Esophagus mucosa (tissue), 1 donor: ENCODE measurements at regions not wholly inside any gene's neighbourhood (a gene's known extent, or its start where the extent isn't known, plus 50 kb on each side); places are given as distances from the start of the nearest gene placed in this dataset.
"Not testable (repeated sequence)": the region's sequence is repeated elsewhere in the genome, so short reads cannot be mapped to it uniquely, and the experiment has no call there.

Source experiments
- ATAC-seq: fragments of 200-7000 bp; cut with Tn5 transposase; one replicate; pipeline ENCODE4 v1.9.1; 2020
- donor health status: DM: yes; HTN: yes; CAD: no.

DNA sequence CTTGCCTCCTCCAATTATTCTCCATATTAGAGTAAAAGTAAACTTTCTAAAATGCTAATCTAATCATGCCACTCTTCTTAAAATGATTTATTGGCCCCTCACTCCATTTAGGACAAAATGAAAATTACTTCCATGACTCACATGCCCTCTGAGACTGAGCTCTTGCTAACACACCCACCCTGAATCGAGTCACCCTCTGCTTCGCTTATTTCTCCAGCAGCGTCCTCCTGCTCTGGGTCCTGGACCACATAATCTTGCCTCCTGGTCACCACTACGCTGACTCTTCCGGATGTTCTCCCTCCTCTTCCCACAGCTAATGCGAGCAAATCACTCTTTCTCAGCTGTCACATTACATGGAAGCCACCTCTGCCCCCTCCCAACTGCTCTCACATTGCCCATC, 384.0 kb upstream of the FZD8 start:
- ATAC-seq, result no peak

DNA sequence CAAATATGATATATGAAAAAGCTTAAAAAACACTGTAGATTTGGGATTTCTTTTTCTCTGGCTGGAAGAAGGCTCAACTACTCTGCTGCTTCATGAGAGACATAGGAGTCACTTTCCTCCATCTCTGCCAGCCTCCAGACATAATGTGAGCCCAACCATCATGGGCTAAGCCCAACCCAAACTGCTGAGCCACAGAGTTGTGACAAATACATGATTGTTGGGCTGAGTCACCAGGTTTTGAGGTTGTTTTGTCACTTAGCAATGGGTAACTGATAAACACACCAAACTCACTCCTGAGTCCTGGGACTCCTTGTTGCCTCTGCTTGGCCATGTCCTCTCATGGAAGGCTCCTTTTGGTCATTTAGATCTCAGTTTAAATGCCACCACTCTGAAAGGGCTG, 381.8 kb upstream of the FZD8 start:
- no peak for ATAC-seq

DNA sequence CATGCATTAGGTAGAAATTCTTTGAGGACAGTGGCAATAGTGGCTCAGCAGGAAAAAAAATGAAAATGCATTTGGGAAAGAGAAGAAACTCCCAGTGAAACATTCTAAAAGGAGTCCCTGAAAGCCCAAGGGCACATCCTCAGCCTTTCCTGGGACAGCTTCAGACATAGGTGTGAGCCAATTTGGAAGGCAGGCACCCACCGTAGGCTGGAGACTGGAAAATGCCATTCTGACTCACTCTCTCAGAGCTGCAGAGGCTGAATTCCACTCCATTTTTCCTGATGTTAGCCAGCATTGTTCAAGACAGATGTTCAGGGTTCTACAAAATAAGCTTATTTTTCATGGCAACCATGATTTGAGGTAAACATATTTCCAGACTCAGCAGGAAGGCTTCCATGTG, 379.0 kb upstream of the FZD8 start:
- no peak for ATAC-seq

DNA sequence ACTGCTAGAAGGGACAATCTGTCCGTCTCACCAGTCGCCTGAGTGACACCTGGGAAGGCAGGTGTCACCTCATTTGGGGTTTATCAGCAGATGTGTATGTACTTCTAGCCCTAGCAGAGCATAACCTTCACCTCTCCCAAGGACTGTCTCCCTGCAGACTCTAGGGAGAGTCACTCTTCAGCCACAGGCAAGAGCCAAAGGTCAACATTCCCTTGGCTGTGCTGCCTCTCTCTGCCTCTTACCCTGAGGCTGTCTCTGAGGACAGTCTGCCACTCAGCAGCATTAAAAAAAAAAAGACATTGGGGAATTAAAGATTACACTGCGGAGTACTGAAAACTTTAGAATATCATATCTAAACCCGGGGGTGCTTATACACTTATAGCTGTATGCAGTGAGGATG, 377.7 kb upstream of the FZD8 start:
- no peak for ATAC-seq

DNA sequence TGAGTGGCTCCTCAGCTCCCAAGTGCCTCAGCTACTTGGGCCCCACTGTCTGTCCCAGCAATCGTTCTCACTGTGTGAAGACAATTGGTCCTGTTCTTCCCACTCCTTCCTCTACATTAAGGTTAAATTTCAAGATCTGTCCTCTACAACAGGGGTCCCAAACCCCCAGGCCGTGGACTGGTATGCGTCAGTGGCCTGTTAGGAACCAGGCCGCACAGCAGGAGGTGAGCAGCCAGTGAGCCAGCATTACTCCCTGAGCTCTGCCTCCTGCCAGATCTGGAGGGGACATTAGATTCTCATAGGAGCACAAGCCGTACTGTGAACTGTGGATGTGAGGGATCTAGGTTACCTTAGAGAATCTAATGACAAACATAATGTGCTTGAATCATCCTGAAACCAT, 376.9 kb upstream of the FZD8 start:
- no peak for ATAC-seq

DNA sequence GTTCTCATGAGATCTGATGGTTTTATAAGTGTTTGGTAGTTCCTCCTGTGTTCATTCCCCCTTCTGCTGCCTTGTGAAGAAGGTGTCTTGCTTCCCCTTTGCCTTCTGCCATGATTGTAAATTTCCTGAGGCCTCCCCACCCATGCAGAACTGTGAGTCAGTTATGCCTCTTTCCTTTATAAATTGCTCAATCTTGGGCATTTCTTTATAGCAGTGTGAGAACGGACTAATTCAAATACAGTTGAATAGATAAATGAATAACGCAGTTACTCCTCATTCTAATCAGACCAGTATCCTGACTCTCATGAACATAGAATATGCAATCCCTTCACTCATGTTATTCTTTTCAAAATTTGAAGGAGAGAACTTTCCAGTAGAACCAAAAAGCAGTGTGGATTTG, 375.0 kb upstream of the FZD8 start:
- no peak for ATAC-seq

DNA sequence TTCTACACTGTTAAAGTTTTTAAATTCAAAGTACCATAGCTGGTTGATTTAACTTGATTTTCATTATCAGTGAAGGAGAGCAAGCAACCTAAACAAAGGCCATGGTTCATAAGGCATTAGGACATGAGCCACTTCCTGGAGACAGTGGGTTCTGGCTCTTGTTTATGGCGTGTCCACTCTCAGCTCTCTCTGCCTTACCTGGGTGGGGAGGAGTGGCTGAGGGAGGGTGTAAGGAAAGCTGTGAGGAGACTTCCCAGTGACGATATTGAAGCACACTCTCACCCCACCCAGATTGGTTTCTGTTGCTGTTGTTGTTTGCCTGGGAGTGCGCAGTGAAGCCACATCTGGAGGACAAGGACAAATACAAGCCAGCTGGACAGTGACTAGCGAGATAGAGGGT, 365.3 kb upstream of the FZD8 start:
- ATAC-seq, result no peak

DNA sequence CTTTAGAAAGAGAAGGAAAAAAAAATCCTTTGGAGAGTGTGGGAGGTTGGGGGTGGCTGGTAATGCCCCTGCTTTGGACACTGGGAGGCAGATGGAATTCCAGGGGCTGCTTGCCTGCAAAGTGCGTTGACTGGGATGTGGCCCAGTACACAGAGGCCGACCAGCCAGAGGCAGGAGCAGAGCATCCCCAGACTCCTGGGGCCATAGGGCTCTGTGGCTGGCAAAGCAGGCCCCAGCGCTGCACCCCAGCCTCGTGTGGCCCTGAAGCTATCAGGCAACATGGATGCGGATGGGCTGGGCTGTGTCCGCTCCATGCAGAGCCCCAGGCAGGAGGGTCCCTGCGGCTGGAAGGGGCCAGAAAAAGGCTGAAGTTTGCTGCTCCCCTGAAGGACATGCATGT, 361.6 kb upstream of the FZD8 start:
- peak; percentile 28 for ATAC-seq

DNA sequence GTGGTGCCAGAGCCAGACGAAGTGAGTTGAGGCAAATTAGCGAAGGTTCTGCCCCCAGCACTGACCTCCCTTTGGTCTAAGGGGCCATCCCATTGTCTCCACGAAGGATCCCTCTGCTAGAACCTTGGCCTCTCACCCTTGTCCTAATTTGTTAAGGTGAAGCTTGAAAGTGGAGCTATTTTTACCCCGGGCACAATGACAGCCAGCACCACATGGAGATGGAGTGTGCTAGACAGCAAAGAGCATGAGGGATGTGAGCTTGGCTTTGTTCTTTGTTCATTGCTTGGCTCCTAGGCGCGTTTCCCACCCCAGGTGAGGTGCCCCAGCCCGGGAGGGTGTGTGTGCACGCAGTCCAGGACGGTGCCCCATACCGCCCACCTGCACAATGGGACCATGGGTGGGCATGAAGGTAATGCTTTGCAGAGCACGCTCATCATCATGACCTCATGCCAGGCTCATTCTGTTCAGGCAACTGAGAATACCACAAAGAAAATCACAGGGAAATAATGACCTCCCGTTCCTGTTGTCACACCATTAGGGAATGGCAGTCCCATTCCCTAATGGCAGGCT, 361.0 kb upstream of the FZD8 start:
- no peak for ATAC-seq

DNA sequence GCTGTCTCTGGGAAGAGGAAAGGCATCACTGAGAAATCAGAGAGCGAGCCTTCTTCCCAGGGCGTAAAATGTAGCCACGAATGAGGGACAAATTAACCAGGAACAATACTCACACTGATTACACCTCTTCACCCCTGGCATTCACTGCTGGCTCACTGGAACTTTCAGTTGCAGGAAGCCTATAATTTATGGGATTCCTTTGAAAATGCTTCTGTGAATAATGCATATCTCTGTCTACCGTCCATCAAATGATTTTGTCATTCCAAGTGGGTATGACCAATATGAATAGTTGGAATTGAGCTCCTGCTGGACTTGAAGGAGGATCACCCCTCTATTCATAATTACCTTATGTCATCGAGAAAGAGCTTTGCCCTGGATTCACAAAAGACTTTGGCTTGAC, 360.3 kb upstream of the FZD8 start:
- no peak for ATAC-seq

DNA sequence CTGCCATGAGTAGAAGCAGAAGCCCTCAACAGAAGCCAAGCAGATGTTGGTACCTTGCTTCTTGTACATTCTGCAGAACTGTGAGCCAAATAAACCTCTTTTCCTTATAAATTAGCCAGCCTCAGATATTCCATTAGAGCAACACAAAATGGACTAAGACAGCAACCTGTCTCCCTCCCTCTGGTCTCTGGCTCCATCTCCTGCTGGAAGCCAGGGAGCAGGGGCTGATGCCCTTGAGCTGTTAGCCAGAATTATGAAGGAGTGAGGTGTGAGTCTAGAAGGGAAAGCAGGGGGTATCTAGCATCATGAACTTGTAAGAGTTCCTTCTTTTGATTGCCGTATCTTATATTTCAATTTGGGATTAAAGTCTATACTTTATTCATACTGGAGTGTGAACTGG, 358.7 kb upstream of the FZD8 start:
- ATAC-seq, result not testable (repeated sequence)

DNA sequence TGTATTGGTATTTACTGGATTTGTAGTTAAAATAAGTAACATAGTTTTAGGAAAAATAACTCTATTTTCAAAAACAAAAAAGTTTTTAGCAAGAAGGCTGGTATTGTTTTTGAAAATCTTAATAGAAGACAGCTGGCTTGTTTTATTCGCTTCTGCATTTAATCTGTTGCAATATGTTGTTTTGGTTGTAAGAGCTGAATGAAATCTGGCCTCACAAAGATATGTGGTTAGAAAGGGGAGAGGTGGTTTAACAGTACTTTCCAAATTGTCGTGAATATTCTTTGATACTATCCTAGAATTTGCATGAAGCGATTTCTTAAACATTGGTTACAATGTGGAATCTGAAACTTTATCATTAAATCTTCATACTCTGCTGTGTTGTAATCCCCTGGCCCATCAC, 355.9 kb upstream of the FZD8 start:
- ATAC-seq, result no peak

DNA sequence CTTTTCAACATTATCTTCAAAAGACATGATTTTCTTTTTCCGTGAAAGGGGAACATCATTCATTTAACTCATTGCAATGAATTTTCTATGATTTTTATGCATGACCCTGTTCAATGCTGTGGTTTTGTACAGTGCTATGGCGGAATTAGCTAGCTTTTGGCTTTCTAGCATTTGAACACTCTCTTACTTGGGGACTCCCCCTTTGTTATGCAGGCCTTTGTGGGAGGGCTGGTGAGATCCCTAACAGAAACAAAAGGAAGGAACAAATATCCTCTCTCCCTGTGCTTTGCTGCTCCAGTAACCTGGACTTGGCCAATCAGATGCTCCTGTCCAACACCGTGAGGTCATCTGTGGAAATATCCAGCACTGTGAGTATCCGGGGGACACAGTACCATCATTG, 353.4 kb upstream of the FZD8 start:
- no peak for ATAC-seq

DNA sequence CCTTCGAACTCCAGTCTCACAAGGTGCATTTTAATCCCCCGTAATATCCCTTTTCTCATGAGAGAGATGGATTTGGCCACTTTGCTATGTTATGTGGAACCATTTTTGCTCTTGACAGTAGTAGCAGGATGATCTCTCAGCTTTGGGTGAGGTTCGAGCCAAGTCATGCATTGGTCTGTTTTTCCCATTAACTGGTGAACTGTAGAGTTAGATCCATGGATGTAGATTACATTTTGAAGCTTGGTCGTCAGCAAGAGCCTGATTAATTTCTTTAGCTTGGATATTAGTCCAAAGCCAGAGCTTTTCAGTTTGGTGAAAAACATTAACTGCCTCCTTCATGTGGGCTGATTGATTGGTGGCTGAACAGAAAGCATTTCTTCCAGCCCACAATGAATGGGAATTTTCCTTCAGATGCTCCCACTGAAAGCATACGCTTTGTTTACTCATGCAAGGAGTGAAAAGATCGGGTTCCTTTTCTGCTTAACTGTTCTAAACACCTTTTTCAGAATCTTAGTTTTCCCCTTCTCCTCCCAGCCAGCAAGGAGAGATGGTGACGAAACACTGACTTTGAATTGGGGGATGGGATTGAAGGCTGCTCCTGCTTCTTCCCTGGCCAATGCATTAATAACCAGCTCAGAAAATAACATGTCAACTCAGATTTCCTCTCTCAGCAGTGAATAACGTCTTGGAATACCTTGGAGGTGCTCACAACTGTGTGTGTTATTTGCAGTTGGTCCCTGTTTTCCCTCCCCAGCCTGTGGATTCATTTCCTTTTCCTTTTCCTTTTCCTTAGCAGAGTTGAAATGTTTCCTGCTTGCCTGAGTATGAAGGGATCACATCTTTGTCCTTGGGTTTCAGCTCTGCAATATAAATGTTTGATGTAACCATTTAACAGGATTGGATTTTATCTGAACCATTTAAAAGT, 351.8 kb upstream of the FZD8 start:
- no peak for ATAC-seq

DNA sequence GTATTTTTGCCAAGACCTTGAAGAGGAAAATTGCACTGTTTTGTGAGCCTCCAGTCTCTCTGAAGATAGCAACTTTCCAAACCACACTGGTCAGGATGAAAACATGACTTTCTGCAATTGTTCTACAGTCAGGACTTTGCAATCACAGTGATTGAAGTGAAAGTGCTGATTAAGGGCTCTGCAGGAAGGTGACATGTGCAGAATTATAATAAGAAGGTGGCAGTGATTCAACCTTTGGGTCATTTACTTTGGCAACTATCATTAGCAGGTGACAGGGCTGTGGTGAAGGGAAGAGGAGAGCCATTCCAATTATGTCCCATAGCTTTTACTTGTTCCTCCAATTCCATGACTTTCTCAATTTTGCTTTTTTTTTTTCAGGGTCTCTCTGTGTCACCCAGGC, 350.0 kb upstream of the FZD8 start:
- ATAC-seq, result no peak

DNA sequence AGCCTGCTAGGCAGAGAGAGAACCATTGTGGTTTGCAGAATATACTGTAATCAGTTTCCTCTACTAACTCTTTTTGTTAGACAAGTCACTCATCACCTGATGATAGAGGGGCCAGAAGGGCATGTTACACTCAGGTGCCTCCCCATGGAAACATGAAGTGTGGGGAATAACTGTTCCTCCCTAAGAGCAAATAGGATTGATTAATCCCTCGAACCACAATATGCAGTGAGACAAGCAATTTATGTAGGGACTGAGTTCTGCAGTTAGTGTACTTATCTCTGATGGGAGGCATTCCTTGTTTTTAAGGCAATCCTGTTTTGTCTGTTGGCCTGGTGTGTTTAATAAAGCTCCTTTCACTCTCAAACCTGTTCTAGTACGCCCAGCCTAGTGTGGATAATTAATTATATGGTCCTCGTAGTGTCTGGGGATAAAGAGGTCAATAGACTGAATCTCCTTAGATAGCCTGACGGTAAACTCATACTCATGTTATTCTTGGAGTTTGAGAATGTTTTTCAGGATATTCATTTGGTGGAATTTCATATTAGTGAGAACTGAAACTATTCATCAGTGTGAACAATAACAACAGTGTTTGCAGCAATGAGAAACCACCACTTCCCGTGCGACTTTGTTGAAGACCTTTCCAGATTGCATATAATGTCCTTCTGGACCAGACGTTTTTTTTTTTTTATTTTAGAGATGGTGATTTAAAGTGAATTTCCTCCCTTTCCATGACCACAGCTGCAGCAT, 344.8 kb upstream of the FZD8 start:
- ATAC-seq, result no peak

DNA sequence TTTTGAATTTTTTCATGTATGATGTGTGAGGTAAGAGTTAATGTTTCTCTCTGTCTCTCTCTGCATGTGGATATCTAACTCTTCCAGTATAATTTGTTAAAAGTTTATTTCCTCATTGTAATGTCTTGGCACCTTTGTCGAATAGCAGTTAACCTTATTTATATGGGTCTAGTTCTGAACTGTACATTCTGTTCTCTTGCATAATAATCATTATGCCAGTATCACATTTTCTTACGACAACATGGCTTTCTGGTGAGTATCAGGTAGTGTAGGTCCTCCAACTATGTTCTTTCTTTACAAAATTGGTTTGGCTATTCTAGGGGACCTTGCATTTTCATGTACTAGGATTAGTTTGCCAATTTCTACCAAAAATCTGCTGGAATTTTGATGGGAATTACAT, 337.0 kb upstream of the FZD8 start:
- ATAC-seq, result no peak

DNA sequence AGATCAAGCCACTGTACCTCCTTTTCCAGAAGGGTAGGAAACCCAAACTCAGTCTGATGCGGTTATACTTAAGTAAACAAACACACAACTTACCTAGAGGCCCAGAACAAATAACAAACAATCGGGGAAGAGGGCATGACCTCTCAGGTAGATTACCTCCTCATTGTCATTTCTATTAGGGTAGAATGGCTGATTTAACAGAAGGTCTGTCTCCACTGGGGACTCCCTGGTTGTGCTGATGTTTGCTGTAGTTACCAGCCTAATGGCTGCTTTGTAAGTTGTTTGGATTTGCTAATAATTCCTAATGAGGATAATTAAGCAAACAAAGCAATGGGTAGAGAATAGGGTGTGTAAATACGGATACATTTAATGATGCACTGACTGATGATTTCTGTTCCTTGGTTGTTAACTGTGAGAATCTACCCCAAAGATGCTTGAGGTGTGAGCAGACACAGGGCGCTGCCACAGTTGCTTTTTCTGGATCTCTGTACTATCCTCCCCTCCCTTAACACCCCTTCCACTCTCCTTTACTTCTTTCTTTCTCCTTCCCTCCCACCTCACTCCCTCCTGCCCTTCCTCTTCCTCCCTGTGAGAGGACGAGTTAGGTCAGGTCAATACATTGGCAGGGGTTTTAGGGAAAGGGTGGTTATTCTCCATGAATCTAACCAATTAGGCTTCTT, 332.0 kb upstream of the FZD8 start:
- not testable (repeated sequence) for ATAC-seq

DNA sequence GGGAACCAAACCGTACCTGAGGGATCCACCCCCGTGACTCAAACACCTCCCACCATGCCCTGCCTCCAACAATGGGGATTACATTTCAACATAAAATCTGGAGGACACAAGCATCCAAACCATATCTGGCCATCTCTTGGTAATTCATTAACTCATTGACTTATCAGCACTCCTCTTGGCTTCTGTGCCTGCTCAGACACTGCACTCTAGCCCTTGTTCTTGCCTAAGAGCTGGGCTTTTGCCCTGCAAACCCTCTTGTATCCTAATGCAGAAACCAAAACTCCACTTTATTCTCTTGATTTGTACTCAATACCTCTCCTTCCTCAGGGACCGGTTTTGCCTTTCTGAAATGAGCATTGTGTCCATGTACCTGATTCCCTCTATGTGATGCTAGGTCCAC, 330.2 kb upstream of the FZD8 start:
- no peak for ATAC-seq

DNA sequence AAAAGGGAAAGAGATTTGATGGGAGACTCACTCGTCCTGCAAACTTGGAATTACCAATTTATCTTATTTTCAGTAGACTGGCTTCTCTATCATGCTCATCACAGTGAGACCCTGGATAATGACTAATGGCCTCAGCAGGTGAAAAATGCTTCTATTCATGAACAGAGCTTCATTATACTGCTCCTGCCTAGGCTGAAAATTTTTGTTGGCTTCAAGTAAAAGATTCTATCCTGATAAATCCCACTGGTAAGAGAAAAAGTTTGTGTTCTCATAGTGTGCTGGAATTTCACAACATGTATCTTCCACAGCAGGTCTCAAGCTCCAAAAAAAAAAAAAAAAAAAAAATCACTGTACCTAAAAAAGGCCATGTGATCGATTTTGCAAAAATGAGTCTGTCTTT, 329.3 kb upstream of the FZD8 start:
- no peak for ATAC-seq

DNA sequence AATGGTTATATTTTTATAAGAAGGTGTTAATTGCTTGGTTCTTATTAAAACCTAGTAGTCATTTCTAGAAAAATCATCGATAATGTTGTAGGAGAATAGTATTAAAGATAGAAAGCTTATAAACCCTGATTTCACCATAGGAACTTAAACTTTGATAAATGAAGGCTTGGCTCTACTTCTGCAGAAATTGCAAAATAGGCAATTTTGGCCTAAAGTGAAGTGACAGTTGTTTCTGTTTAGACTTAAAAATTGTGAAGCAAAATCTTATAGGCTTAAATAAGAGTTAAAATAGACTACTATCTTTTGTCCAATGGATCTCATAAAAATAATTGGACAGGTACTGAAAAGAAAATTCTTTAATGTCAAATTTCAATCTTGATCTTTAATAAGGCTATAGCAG, 321.6 kb upstream of the FZD8 start:
- ATAC-seq, result no peak

DNA sequence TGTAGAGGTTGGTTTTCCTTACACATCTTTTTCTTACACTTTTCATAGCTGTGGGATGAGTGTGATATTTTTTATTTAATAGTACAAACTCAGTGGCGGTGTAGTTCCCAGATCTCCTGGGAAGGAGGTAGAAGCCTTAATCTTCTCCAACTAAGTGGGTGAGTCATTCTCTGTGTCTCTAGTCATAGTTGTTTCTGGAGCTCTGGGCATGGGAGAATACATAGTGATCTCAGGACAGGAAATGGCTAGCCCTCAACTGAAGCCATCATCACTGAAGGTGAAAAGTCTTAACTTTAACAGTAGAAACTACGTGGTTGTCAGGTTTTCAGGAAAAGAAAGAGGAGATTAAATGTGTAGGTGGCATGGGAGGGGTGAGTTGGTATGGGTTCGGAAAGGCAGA, 319.4 kb upstream of the FZD8 start:
- no peak for ATAC-seq

DNA sequence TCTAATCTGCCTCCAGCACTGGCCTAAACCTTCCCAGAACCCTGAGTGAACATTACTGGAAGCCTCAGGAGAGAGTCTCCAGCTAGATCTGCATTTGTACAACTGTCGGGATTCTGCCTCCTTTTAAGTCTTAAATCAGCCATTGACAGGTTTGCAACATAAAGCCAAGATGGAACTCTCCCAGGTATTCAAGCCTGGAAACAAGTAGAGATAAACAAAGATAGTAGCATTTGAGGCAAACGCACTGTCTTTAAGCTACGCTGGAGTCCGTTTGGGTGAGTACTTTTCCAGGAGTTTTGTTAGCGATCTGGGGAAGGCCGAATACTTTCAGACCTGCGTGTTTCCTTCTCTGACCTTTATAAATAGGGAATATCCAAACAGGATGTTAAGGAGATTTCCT, 317.2 kb upstream of the FZD8 start:
- ATAC-seq, result no peak
